GM12878 (cell line): ENCODE measurements at regions not wholly inside any gene's neighbourhood (a gene's known extent, or its start where the extent isn't known, plus 50 kb on each side); places are given as distances from the start of the nearest gene placed in this dataset.

Experiments
- ATAC-seq: fragments of 200-7000 bp; cut with Tn5 transposase; 3 replicates; pipeline ENCODE4 v1.9.1; 2020; ENCODE audit warnings: mild to moderate bottlenecking, moderate library complexity
- BruUV-seq: library from RNA; stranded (reverse); fragments of 400-500 nt; replicated peaks from 2 replicates; lab custom pipeline; 2021; lab: Mats Ljungman, UMichigan
- CTCF ChIA-PET: fragments of 300-600 bp; sonication (Branson Sonifier 250); formaldehyde crosslinking; extraction: SDS; loops from one replicate; lab custom pipeline; 2021; ENCODE audit warnings: inconsistent platforms; lab: Yijun Ruan, JAX
- POLR2A ChIA-PET: fragments of 350-600 bp; formaldehyde crosslinking; extraction: SDS; loops from one replicate; lab custom pipeline; 2021; ENCODE audit warnings: inconsistent platforms; lab: Charles Lee
- RAD21 ChIA-PET: fragments of 300-600 bp; sonication (Branson Sonifier 250); formaldehyde crosslinking; loops from one replicate; lab custom pipeline; 2023; ENCODE audit warnings: antibody characterized with exemption; ENCODE audit not compliant: unreplicated experiment; lab: Charles Lee
- SMC1A ChIA-PET: fragments of 300-600 bp; sonication (Branson Sonifier 250); formaldehyde crosslinking; loops from one replicate; lab custom pipeline; 2023; ENCODE audit not compliant: unreplicated experiment, uncharacterized antibody; lab: Charles Lee
- DNase-seq: peaks from one replicate; pipeline ENCODE4 v3.0.0-alpha.2; 2011; ENCODE audit warnings: low read depth, low spot score
- FAIRE-seq: peaks from 3 replicates; lab custom pipeline; 2011; peaks lifted over from hg19 to GRCh38; lab: Jason Lieb, UNC
- H2AFZ ChIP-seq: 2 replicates; pipeline ENCODE4 v1.6.0; 2011; ENCODE audit warnings: low read depth, low read length, control low read depth; ENCODE audit not compliant: control insufficient read depth
- H3K27ac ChIP-seq: 2 replicates; pipeline ENCODE4 v1.5.1; 2011; ENCODE audit warnings: control low read depth; ENCODE audit not compliant: control insufficient read depth, insufficient read depth
- H3K27me3 ChIP-seq, 2 experiments: replicated peaks in 1 of 2; 2 replicates each; pipeline versions ENCODE4 v1.6.0 to v1.6.1; 2011; ENCODE audit warnings: low read length in 1 of 2; ENCODE audit not compliant: control insufficient read depth in 2 of 2, insufficient read depth in 2 of 2
- H3K36me3 ChIP-seq, 2 experiments: 2 replicates each; pipeline ENCODE4 v1.5.1; 2011; ENCODE audit warnings: low read length in 1 of 2; ENCODE audit not compliant: control insufficient read depth in 2 of 2, insufficient read depth in 2 of 2
- H3K4me1 ChIP-seq: 2 replicates; pipeline ENCODE4 v1.6.1; 2011; ENCODE audit warnings: mild to moderate bottlenecking, low read length, moderate library complexity, mixed read lengths; ENCODE audit not compliant: control insufficient read depth, insufficient read depth
- H3K4me2 ChIP-seq: 2 replicates; pipeline ENCODE4 v1.6.0; 2011; ENCODE audit warnings: control low read depth; ENCODE audit not compliant: control insufficient read depth, insufficient read depth
- H3K4me3 ChIP-seq: fragments of 200-600 bp; sonication (generic); 2 replicates; pipeline ENCODE4 v1.5.1; 2016
- H3K79me2 ChIP-seq: 2 replicates; pipeline ENCODE4 v1.6.0; 2011; ENCODE audit warnings: low read length; ENCODE audit not compliant: control insufficient read depth, insufficient read depth
- H3K9ac ChIP-seq: 2 replicates; pipeline ENCODE4 v1.8.0; 2011; ENCODE audit warnings: low read length, control low read depth, mixed read lengths; ENCODE audit not compliant: control insufficient read depth, insufficient read depth
- H3K9me3 ChIP-seq: replicated peaks from 3 replicates; pipeline ENCODE4 v1.5.1; 2011; ENCODE audit warnings: mild to moderate bottlenecking, low read length; ENCODE audit not compliant: control insufficient read depth, insufficient read depth
- H4K20me1 ChIP-seq: 2 replicates; pipeline ENCODE4 v1.6.0; 2011; ENCODE audit not compliant: control insufficient read depth, insufficient read depth
- BACH1 ChIP-seq: fragments of 450-650 bp; IDR thresholded peaks from 2 replicates; pipeline ENCODE4 v1.6.1; 2017; ENCODE audit warnings: mild to moderate bottlenecking, borderline replicate concordance
- DPF2 ChIP-seq: fragments of 450-650 bp; IDR thresholded peaks from 2 replicates; pipeline ENCODE4 v1.6.1; 2017; ENCODE audit warnings: mild to moderate bottlenecking
- EP300 ChIP-seq, 2 experiments: fragments of 150-350 bp in 1 of 2; IDR thresholded peaks; 2 replicates each; pipeline ENCODE4 v1.6.1; 2011 to 2012; ENCODE audit warnings: low read depth in 2 of 2, low read length in 2 of 2, borderline replicate concordance in 1 of 2, improper control_type of control experiment in 1 of 2, inconsistent platforms in 1 of 2; ENCODE audit not compliant: control insufficient read depth in 1 of 2
- LARP7 ChIP-seq: fragments of 450-650 bp; IDR thresholded peaks from 2 replicates; pipeline ENCODE4 v1.6.1; 2017; ENCODE audit warnings: mild to moderate bottlenecking
- NFXL1 ChIP-seq: fragments of 450-650 bp; IDR thresholded peaks from 2 replicates; pipeline ENCODE4 v1.6.1; 2017; ENCODE audit warnings: antibody characterized with exemption, mild to moderate bottlenecking, borderline replicate concordance
- RUNX3 ChIP-seq: IDR thresholded peaks from 2 replicates; pipeline ENCODE4 v1.6.1; 2012; ENCODE audit warnings: low read length, inconsistent platforms
- ZBED1 ChIP-seq: IDR thresholded peaks from 2 replicates; pipeline ENCODE4 v1.6.1; 2016; ENCODE audit warnings: borderline replicate concordance
- ZNF24 ChIP-seq: fragments of 450-650 bp; IDR thresholded peaks from 2 replicates; pipeline ENCODE4 v1.6.1; 2017; ENCODE audit warnings: antibody characterized with exemption, mild to moderate bottlenecking
- WGBS: methylation state at CpG from one replicate; pipeline ENCODE4 v1.1.6; 2016; ENCODE audit warnings: low lambda C conversion rate; ENCODE audit not compliant: insufficient replicate concordance, insufficient coverage; ENCODE audit errors: missing lambda C conversion rate; 5-methylcytosine and 5-hydroxymethylcytosine counted together
- in situ Hi-C: fragments of 300-500 bp; cut with MboI; formaldehyde crosslinking; loops from 9 replicates; pipeline ENCODE4 v1.14.3; 2018; ENCODE audit warnings: mixed read lengths
- intact Hi-C: fragments of 100-400 bp; cut with micrococcal nuclease; formaldehyde crosslinking; loops from one replicate; pipeline ENCODE4 v1.14.2; 2022; ENCODE audit not compliant: unreplicated experiment
- TF ChIP-seq, protein P1 (sequence below): IDR thresholded peaks from 2 replicates; pipeline ENCODE4 v1.6.1; 2011; ENCODE audit warnings: low read depth, low read length, improper control_type of control experiment, borderline replicate concordance
- TF ChIP-seq, protein P2 (sequence below): fragments of 450-650 bp; IDR thresholded peaks from 2 replicates; pipeline ENCODE4 v1.6.1; 2017; ENCODE audit warnings: mild to moderate bottlenecking, moderate library complexity
- TF ChIP-seq, protein P3 (sequence below): IDR thresholded peaks from 2 replicates; pipeline ENCODE4 v1.6.1; 2011; ENCODE audit warnings: low read depth, mild to moderate bottlenecking, low read length, moderate library complexity, borderline replicate concordance; ENCODE audit errors: extremely low read depth

DNA sequence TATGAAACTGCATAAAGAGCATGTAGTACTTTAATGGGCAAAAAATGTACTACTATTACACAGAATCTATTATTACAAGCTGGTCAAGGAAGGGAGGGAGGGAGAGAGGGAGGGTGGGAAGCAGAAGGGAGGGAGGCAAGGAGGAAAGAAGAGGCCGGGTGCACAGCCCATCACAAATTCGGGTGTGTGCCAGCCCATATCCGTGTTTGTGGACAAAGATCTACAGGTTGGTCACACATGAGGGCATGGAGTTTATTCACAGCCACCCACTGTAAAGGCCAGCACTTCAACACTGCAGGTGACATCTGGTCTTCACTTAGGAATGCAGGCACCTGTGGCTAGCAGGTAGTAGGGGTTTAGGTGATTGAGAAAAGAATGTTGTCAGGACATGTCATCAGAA is 352.5 kb upstream of the NBEA start:
- no peaks in the 10 kb centered on the region for H3K27me3 ChIP-seq
- H3K4me3 ChIP-seq, result no peak overlapping the region
- no peak for ATAC-seq
- H3K9ac ChIP-seq, result no peak overlapping the region
- no TSS peak for BruUV-seq
- H3K27ac ChIP-seq, result no peak overlapping the region
- 3% methylated on average over 3 of the region's 3 CpGs for WGBS
- H3K4me1 ChIP-seq, result no peaks in the 10 kb centered on the region
- ChIA-PET CTCF (no interaction called here), RAD21 (no interaction called here), POLR2A (no interaction called here), SMC1A (interaction anchor here (1.1 kb wide), 1 partner anchor 39 kb away, joined by 3 read pairs; no protein-coding TSS in a partner anchor)
- no peak for DNase-seq
- no peak overlapping the region for H3K4me2 ChIP-seq
- no peaks in the 10 kb centered on the region for H3K79me2 ChIP-seq
- intact Hi-C loops (no loop called here), in situ Hi-C loops (no loop called here)
- H2AFZ ChIP-seq, result no peak overlapping the region
- no peaks in the 10 kb centered on the region; the same call in 2 of the 3 replicates for H3K9me3 ChIP-seq
- FAIRE-seq, result no peak
- H4K20me1 ChIP-seq, result no peaks in the 10 kb centered on the region
- H3K36me3 ChIP-seq, result no peaks in the 10 kb centered on the region
- TF ChIP-seq NFXL1, result no peak
- no peak for TF ChIP-seq EP300 (IDR thresholded peaks at IDR 0.05; ENCODE audit: borderline replicate concordance in 1 of 2, control insufficient read depth in 1 of 2, low read depth in 2 of 2, low read length in 2 of 2)
- TF ChIP-seq ZBED1, result no peak
- TF ChIP-seq, protein P1, sequence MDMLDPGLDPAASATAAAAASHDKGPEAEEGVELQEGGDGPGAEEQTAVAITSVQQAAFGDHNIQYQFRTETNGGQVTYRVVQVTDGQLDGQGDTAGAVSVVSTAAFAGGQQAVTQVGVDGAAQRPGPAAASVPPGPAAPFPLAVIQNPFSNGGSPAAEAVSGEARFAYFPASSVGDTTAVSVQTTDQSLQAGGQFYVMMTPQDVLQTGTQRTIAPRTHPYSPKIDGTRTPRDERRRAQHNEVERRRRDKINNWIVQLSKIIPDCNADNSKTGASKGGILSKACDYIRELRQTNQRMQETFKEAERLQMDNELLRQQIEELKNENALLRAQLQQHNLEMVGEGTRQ, result no peak

GRCh38 chr13:34591129-34591528 is 350.9 kb upstream of the NBEA start:
- no peaks in the 10 kb centered on the region for H3K36me3 ChIP-seq
- WGBS, result 1% methylated on average over 3 of the region's 3 CpGs
- POLR2A ChIA-PET, result interaction anchor here (0.7 kb wide), 1 partner anchor 133 kb away, joined by 5 read pairs; no protein-coding TSS in a partner anchor

More at GRCh38 chr13:34591129-34591528, 350.9 kb upstream of the NBEA start:
- Histone ChIP-seq H3K4me1 (no peaks in the 10 kb centered on the region), H4K20me1 (no peaks in the 10 kb centered on the region), H3K9ac (no peak overlapping the region), H3K27ac (no peak overlapping the region), H3K27me3 (no peaks in the 10 kb centered on the region), H3K4me2 (no peak overlapping the region), H3K4me3 (no peak overlapping the region), H2AFZ (no peak overlapping the region), H3K9me3 (no peaks in the 10 kb centered on the region; the same call in 2 of the 3 replicates), H3K79me2 (no peaks in the 10 kb centered on the region)
- ChIA-PET CTCF (no interaction called here), RAD21 (no interaction called here), SMC1A (no interaction called here)
- ATAC-seq (no peak), FAIRE-seq (no peak), DNase-seq (no peak)
- no peak for TF ChIP-seq RUNX3
- no peak for TF ChIP-seq DPF2
- no peak for TF ChIP-seq ZNF24
- TF ChIP-seq, protein P2, sequence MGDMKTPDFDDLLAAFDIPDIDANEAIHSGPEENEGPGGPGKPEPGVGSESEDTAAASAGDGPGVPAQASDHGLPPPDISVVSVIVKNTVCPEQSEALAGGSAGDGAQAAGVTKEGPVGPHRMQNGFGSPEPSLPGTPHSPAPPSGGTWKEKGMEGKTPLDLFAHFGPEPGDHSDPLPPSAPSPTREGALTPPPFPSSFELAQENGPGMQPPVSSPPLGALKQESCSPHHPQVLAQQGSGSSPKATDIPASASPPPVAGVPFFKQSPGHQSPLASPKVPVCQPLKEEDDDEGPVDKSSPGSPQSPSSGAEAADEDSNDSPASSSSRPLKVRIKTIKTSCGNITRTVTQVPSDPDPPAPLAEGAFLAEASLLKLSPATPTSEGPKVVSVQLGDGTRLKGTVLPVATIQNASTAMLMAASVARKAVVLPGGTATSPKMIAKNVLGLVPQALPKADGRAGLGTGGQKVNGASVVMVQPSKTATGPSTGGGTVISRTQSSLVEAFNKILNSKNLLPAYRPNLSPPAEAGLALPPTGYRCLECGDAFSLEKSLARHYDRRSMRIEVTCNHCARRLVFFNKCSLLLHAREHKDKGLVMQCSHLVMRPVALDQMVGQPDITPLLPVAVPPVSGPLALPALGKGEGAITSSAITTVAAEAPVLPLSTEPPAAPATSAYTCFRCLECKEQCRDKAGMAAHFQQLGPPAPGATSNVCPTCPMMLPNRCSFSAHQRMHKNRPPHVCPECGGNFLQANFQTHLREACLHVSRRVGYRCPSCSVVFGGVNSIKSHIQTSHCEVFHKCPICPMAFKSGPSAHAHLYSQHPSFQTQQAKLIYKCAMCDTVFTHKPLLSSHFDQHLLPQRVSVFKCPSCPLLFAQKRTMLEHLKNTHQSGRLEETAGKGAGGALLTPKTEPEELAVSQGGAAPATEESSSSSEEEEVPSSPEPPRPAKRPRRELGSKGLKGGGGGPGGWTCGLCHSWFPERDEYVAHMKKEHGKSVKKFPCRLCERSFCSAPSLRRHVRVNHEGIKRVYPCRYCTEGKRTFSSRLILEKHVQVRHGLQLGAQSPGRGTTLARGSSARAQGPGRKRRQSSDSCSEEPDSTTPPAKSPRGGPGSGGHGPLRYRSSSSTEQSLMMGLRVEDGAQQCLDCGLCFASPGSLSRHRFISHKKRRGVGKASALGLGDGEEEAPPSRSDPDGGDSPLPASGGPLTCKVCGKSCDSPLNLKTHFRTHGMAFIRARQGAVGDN, result no peak
- no peak for TF ChIP-seq BACH1
- no peak for TF ChIP-seq LARP7
- TF ChIP-seq, protein P3, sequence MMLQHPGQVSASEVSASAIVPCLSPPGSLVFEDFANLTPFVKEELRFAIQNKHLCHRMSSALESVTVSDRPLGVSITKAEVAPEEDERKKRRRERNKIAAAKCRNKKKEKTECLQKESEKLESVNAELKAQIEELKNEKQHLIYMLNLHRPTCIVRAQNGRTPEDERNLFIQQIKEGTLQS, result no peak
- intact Hi-C loops, result no loop called here
- no TSS peak for BruUV-seq
- in situ Hi-C loops, result no loop called here
